A549 (cell line): ENCODE measurements at regions not wholly inside any gene's neighbourhood (a gene's known extent, or its start where the extent isn't known, plus 50 kb on each side); places are given as distances from the start of the nearest gene placed in this dataset.

Source experiments
- ATAC-seq, 2 experiments: fragments of 200-7000 bp in 1 of 2; fragments of >200 bp in 1 of 2; cut with Nextera tagmentation in 1 of 2; cut with Tn5 transposase in 1 of 2; 3 replicates each; pipeline versions ENCODE4 v1.8.0 to v1.9.1; 2018 to 2020; ENCODE audit warnings: mild to moderate bottlenecking in 1 of 2, moderate library complexity in 1 of 2
- CTCF ChIA-PET: fragments of 300-600 bp; sonication (Branson Sonifier 250); formaldehyde crosslinking; extraction: SDS; loops from one replicate; lab custom pipeline; 2021; ENCODE audit warnings: antibody characterized with exemption, inconsistent platforms; lab: Yijun Ruan, JAX
- POLR2A ChIA-PET: fragments of 350-600 bp; formaldehyde crosslinking; extraction: SDS; loops from one replicate; lab custom pipeline; 2021; ENCODE audit warnings: antibody characterized with exemption, inconsistent platforms; lab: Yijun Ruan, JAX
- DNase-seq, 2 experiments: peaks; one replicate each; pipeline versions ENCODE4 v3.0.0 to v3.0.0-alpha.2; 2011 to 2016; ENCODE audit warnings: low read depth in 1 of 2, low spot score in 1 of 2
- FAIRE-seq: peaks from 2 replicates; lab custom pipeline; 2011; peaks lifted over from hg19 to GRCh38; lab: Jason Lieb, UNC
- H3K27ac ChIP-seq, 2 experiments: fragments of >200 bp; sonication (Bioruptor Twin); formaldehyde crosslinking; 3 replicates each; pipeline ENCODE4 v1.5.1; 2016 to 2017
- H3K4me1 ChIP-seq: fragments of >200 bp; sonication (Bioruptor Twin); formaldehyde crosslinking; 3 replicates; pipeline ENCODE4 v1.6.1; 2016
- H3K4me2 ChIP-seq: fragments of >200 bp; sonication (Bioruptor Twin); formaldehyde crosslinking; 3 replicates; pipeline ENCODE4 v1.6.1; 2016
- H3K4me3 ChIP-seq: fragments of >200 bp; sonication (Bioruptor Twin); formaldehyde crosslinking; 3 replicates; pipeline ENCODE4 v1.5.1; 2016
- H3K9me3 ChIP-seq: fragments of >200 bp; sonication (Bioruptor Twin); formaldehyde crosslinking; 3 replicates; pipeline ENCODE4 v1.6.1; 2016
- ATOH8 ChIP-seq: fragments of 250-450 bp; sonication (Bioruptor Pico); IDR thresholded peaks from 2 replicates; pipeline ENCODE4 v1.5.0; 2020; ENCODE audit warnings: low read depth, mild to moderate bottlenecking, moderate library complexity
- CBX8 ChIP-seq: fragments of 200-600 bp; sonication (generic); IDR thresholded peaks from 2 replicates; pipeline ENCODE4 v1.6.1; 2016
- FOSB ChIP-seq: fragments of 250-450 bp; sonication (Bioruptor Pico); IDR thresholded peaks from 2 replicates; pipeline ENCODE4 v1.5.0; 2020; ENCODE audit warnings: mild to moderate bottlenecking, moderate library complexity
- FOSL2 ChIP-seq, 2 experiments: fragments of 450-650 bp in 1 of 2; fragments of >200 bp in 1 of 2; sonication (Bioruptor Twin) in 1 of 2; formaldehyde crosslinking; IDR thresholded peaks; 2 replicates each; pipeline versions ENCODE4 v1.5.0 to v1.6.1; 2016 to 2020; ENCODE audit warnings: mild to moderate bottlenecking in 1 of 2, moderate library complexity in 1 of 2
- HMGXB4 ChIP-seq: fragments of 250-450 bp; sonication (Bioruptor Pico); IDR thresholded peaks from 2 replicates; pipeline ENCODE4 v1.5.0; 2021; ENCODE audit warnings: mild to moderate bottlenecking, moderate library complexity, borderline replicate concordance
- KDM1A ChIP-seq: fragments of 200-600 bp; sonication (generic); IDR thresholded peaks from 2 replicates; pipeline ENCODE4 v1.6.1; 2016; ENCODE audit warnings: low read depth, mild to moderate bottlenecking
- KDM5A ChIP-seq: fragments of 200-600 bp; sonication (generic); IDR thresholded peaks from 2 replicates; pipeline ENCODE4 v1.6.1; 2016; ENCODE audit warnings: antibody characterized with exemption, mild to moderate bottlenecking
- MAX ChIP-seq: IDR thresholded peaks from 2 replicates; pipeline ENCODE4 v1.6.1; 2012
- NFE2L2 ChIP-seq: fragments of 150-350 bp; conservative IDR thresholded peaks from 2 replicates; pipeline ENCODE4 v1.6.1; 2014; ENCODE audit warnings: low read length
- NPAS2 ChIP-seq: fragments of 250-450 bp; sonication (Bioruptor Pico); IDR thresholded peaks from 2 replicates; pipeline ENCODE4 v1.8.0; 2022; ENCODE audit warnings: mild to moderate bottlenecking, moderate library complexity, borderline replicate concordance
- PBX3 ChIP-seq: IDR thresholded peaks from 2 replicates; pipeline ENCODE4 v1.6.1; 2012
- RAD21 ChIP-seq, 2 experiments: fragments of >200 bp in 1 of 2; sonication (Bioruptor Twin) in 1 of 2; formaldehyde crosslinking in 1 of 2; IDR thresholded peaks in 1 of 2; conservative IDR thresholded peaks in 1 of 2; 2 replicates in 1 of 2; 3 replicates in 1 of 2; pipeline ENCODE4 v1.6.1; 2012 to 2018; ENCODE audit warnings: inconsistent platforms in 1 of 2
- RCOR1 ChIP-seq: fragments of 150-350 bp; IDR thresholded peaks from 2 replicates; pipeline ENCODE4 v1.6.1; 2014; ENCODE audit warnings: antibody characterized with exemption, low read length, low read depth
- RNF2 ChIP-seq: fragments of 200-600 bp; sonication (generic); IDR thresholded peaks from 2 replicates; pipeline ENCODE4 v1.6.1; 2016; ENCODE audit warnings: low read depth, mild to moderate bottlenecking, antibody characterized with exemption, moderate library complexity, borderline replicate concordance
- TFCP2L1 ChIP-seq: fragments of 250-450 bp; sonication (Bioruptor Pico); IDR thresholded peaks from 2 replicates; pipeline ENCODE4 v1.5.0; 2021; ENCODE audit warnings: mild to moderate bottlenecking
- USF2 ChIP-seq: fragments of 450-650 bp; IDR thresholded peaks from 2 replicates; pipeline ENCODE4 v1.6.1; 2014; ENCODE audit warnings: antibody characterized with exemption
- ZC3H11A ChIP-seq: fragments of 450-650 bp; IDR thresholded peaks from 2 replicates; pipeline ENCODE4 v1.6.1; 2014; ENCODE audit warnings: antibody characterized with exemption, mild to moderate bottlenecking
- ZFP36 ChIP-seq: fragments of 450-650 bp; IDR thresholded peaks from 2 replicates; pipeline ENCODE4 v1.6.1; 2014; ENCODE audit warnings: borderline replicate concordance; ENCODE audit not compliant: partially characterized antibody
- ZNF302 ChIP-seq: fragments of 250-450 bp; sonication (Bioruptor Pico); IDR thresholded peaks from 2 replicates; pipeline ENCODE4 v1.9.0; 2021; ENCODE audit warnings: inconsistent platforms, mild to moderate bottlenecking, moderate library complexity
- ZSCAN20 ChIP-seq: fragments of 250-450 bp; sonication (Bioruptor Pico); IDR thresholded peaks from 2 replicates; pipeline ENCODE4 v1.8.0; 2022; ENCODE audit warnings: mild to moderate bottlenecking, moderate library complexity
- WGBS: methylation state at CpG from one replicate; pipeline ENCODE4 v1.1.6; 2017; ENCODE audit errors: missing lambda C conversion rate; 5-methylcytosine and 5-hydroxymethylcytosine counted together

GRCh38 chr9:108396193-108396592 lies 459.6 kb downstream of the ACTL7B start:
- 56% methylated on average over 4 of the region's 4 CpGs for WGBS
- no peak for ATAC-seq
- Histone ChIP-seq H3K27ac (no peak overlapping the region), H3K4me2 (no peak overlapping the region), H3K4me1 (no peaks in the 10 kb centered on the region), H3K4me3 (no peak overlapping the region), H3K9me3 (peaks cover 4% of the 10 kb centered on the region; the same call in 1 of the 3 replicates)
- no peak for TF ChIP-seq ZC3H11A
- no peak for TF ChIP-seq KDM1A
- TF ChIP-seq TFCP2L1: no peak
- no peak for TF ChIP-seq ATOH8 (CRISPR knock-in tag)
- TF ChIP-seq RCOR1: no peak
- TF ChIP-seq RNF2: no peak
- TF ChIP-seq FOSL2 (IDR thresholded peaks at IDR 0.05): no peak
- TF ChIP-seq FOSL2 (CRISPR knock-in tag; IDR thresholded peaks at IDR 0.05): no peak
- no peak for TF ChIP-seq RAD21 (conservative IDR thresholded peaks at IDR 0.05 in 1 of 2, IDR thresholded peaks at IDR 0.05 in 1 of 2)
- no peak for TF ChIP-seq NFE2L2
- no peak for TF ChIP-seq KDM5A
- no peak for TF ChIP-seq ZSCAN20 (CRISPR knock-in tag)
- TF ChIP-seq FOSB: no peak
- TF ChIP-seq NPAS2 (CRISPR knock-in tag): no peak
- TF ChIP-seq CBX8: no peak
- no peak for TF ChIP-seq HMGXB4 (CRISPR knock-in tag)
- no peak for TF ChIP-seq PBX3
- no peak for TF ChIP-seq MAX
- no peak for TF ChIP-seq ZNF302 (CRISPR knock-in tag)
- ChIA-PET POLR2A (no interaction called here), CTCF (no interaction called here)
- no peak for DNase-seq
- no peak for FAIRE-seq

GRCh38 chr9:108395421-108395820 lies 460.4 kb downstream of the ACTL7B start:
- FAIRE-seq (no peak), ATAC-seq (no peak), DNase-seq (no peak)
- ChIA-PET CTCF (interaction anchor here (0.7 kb wide), 1 partner anchor 14 kb away, joined by 3 read pairs; no protein-coding TSS in a partner anchor), POLR2A (no interaction called here)
- Histone ChIP-seq H3K9me3 (peaks cover 4% of the 10 kb centered on the region; the same call in 1 of the 3 replicates), H3K27ac (no peak overlapping the region), H3K4me2 (no peak overlapping the region), H3K4me1 (no peaks in the 10 kb centered on the region), H3K4me3 (no peak overlapping the region)
- TF ChIP-seq KDM1A: no peak
- no peak for TF ChIP-seq ZNF302 (CRISPR knock-in tag)
- no peak for TF ChIP-seq ZFP36
- TF ChIP-seq USF2: no peak
- TF ChIP-seq MAX: no peak
- 80% methylated on average over 4 of the region's 4 CpGs for WGBS
